Thymus (tissue), 11 donors: ENCODE measurements at regions not wholly inside any gene's neighbourhood (a gene's known extent, or its start where the extent isn't known, plus 50 kb on each side); places are given as distances from the start of the nearest gene placed in this dataset.

ENCODE experiments used
- DNase-seq, 9 donors: peaks; one replicate each; pipeline ENCODE4 v3.0.0-alpha.2; 2013; ENCODE audit warnings: low spot score in 9 of 9, low read depth in 6 of 9, missing footprints in 1 of 9
- H3K27ac ChIP-seq, 2 donors: one replicate each; pipeline ENCODE4 v1.5.1; 2013; ENCODE audit warnings: control low read depth in 1 of 2, low read depth in 1 of 2, low read length in 1 of 2, mild to moderate bottlenecking in 1 of 2, moderate library complexity in 1 of 2
- H3K27me3 ChIP-seq, 2 donors: one replicate each; pipeline ENCODE4 v1.5.1; 2013; ENCODE audit warnings: low read length in 1 of 2; ENCODE audit not compliant: control insufficient read depth in 2 of 2, insufficient read depth in 1 of 2
- H3K36me3 ChIP-seq, 2 donors: one replicate each; pipeline ENCODE4 v1.5.1; 2013; ENCODE audit warnings: low read length in 1 of 2, mild to moderate bottlenecking in 1 of 2, moderate library complexity in 1 of 2; ENCODE audit not compliant: control insufficient read depth in 2 of 2, insufficient read depth in 2 of 2
- H3K4me1 ChIP-seq, 2 donors: one replicate each; pipeline ENCODE4 v1.5.1; 2013; ENCODE audit warnings: low read length in 2 of 2; ENCODE audit not compliant: control insufficient read depth in 2 of 2, insufficient read depth in 2 of 2
- H3K4me3 ChIP-seq, 2 donors: one replicate each; pipeline ENCODE4 v1.5.1; 2013; ENCODE audit warnings: low read length in 2 of 2, control low read depth in 1 of 2, mild to moderate bottlenecking in 1 of 2
- H3K9me3 ChIP-seq, 2 donors: one replicate each; pipeline ENCODE4 v1.5.1; 2013; ENCODE audit warnings: low read length in 1 of 2, mild to moderate bottlenecking in 1 of 2; ENCODE audit not compliant: control insufficient read depth in 2 of 2, insufficient read depth in 1 of 2
- WGBS: extraction: QIAGEN DNeasy Blood & Tissue Kit; methylation state at CpG from one replicate; pipeline ENCODE4 v1.1.7; 2013; 5-methylcytosine and 5-hydroxymethylcytosine counted together
- donor health status: healthy.

GRCh38 chr3:148466980-148467740, 230.5 kb upstream of the AGTR1 start:
- Histone ChIP-seq H3K27me3 (no peaks in the 10 kb centered on the region), H3K27ac (no peak overlapping the region), H3K4me1 (no peaks in the 10 kb centered on the region), H3K9me3 (no peaks in the 10 kb centered on the region), H3K36me3 (no peaks in the 10 kb centered on the region), H3K4me3 (no peak overlapping the region)
- no peak for DNase-seq

DNA sequence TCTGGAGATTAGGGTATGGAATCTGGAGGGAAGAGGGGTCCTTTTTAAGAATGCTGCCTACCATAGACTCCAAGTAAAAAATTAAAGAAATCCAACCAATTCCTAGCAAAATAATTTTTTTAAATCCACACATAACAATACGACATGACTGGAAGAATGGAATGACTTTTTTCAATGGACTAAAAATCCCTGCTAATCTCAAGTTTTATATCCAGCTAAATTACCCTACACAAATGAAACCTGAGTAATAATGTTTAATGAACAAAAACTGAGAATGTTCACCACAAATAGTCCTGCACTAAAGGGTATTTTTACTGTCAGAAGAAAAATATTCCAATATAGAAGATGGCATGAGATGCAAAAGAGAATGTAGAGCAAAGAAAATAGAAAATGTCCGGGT, 220.3 kb upstream of the AGTR1 start:
- 93% methylated on average over 2 of the region's 2 CpGs for WGBS
- Histone ChIP-seq H3K36me3 (no peaks in the 10 kb centered on the region), H3K4me3 (no peak overlapping the region), H3K9me3 (no peaks in the 10 kb centered on the region), H3K27ac (no peak overlapping the region), H3K27me3 (no peaks in the 10 kb centered on the region), H3K4me1 (no peaks in the 10 kb centered on the region)
- no peak for DNase-seq

GRCh38 chr3:148493631-148494030, 204.1 kb upstream of the AGTR1 start:
- DNase-seq: no peak
- H3K9me3 ChIP-seq: no peaks in the 10 kb centered on the region
- H3K4me1 ChIP-seq: no peaks in the 10 kb centered on the region
- 90% methylated on average over 3 of the region's 3 CpGs for WGBS
- H3K27ac ChIP-seq: no peak overlapping the region
- no peaks in the 10 kb centered on the region for H3K36me3 ChIP-seq
- H3K27me3 ChIP-seq: no peaks in the 10 kb centered on the region
- no peak overlapping the region for H3K4me3 ChIP-seq

- Histone ChIP-seq H3K9me3 (no peaks in the 10 kb centered on the region), H3K36me3 (no peaks in the 10 kb centered on the region), H3K27ac (no peak overlapping the region), H3K4me1 (no peaks in the 10 kb centered on the region), H3K27me3 (no peaks in the 10 kb centered on the region), H3K4me3 (no peak overlapping the region)
- DNase-seq: no peak
- 75% methylated on average over 1 of the region's 1 CpG for WGBS
These were observed 203.3 kb upstream of the AGTR1 start for GRCh38 chr3:148494451-148494850.

GRCh38 chr3:148500881-148501280, 196.8 kb upstream of the AGTR1 start:
- Histone ChIP-seq H3K27me3 (no peaks in the 10 kb centered on the region), H3K4me3 (no peak overlapping the region), H3K9me3 (no peaks in the 10 kb centered on the region), H3K4me1 (no peaks in the 10 kb centered on the region), H3K27ac (no peak overlapping the region), H3K36me3 (no peaks in the 10 kb centered on the region)
- no peak for DNase-seq

DNA sequence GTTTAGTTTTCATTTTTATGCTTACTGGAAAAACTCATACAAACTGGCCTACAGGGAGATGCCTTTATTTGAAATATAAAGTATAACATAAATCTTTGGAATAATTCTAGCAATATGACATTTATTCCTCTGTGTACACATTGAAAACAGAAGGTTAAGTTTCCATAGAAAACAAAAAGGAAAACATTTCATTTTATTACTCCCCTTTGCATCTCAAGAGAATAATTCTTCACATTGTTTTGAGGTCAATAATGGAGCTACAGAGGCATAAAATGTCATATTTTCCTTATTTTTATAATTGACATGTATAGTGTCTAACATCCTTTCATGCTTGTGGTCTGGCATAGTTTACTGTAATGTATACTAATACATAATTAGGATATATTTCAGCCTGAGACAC, 187.6 kb upstream of the AGTR1 start:
- no peaks in the 10 kb centered on the region for H3K9me3 ChIP-seq
- no peaks in the 10 kb centered on the region for H3K27me3 ChIP-seq
- no peak overlapping the region for H3K27ac ChIP-seq
- no peak for DNase-seq
- no peak overlapping the region for H3K4me3 ChIP-seq
- H3K4me1 ChIP-seq: no peaks in the 10 kb centered on the region
- H3K36me3 ChIP-seq: no peaks in the 10 kb centered on the region

DNA sequence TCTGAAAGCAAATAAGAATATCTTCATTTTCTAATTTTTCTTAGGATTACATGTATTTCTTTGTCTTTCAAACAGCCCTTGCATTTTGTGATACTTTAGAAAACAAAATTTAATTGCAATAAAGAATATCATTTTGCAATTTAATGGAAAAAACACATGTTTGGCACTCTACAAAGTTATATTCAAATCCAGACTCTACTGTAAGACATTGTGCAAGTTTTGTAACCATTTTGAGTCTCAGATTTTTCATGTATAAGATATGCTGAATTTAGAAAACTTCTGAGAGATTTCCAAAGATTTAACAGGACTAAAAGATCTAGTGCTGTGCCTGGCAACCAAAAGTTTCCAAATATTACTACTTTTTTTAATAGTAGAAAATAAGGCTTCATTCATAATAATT, 187.1 kb upstream of the AGTR1 start:
- DNase-seq: no peak
- no peaks in the 10 kb centered on the region for H3K27me3 ChIP-seq
- H3K4me3 ChIP-seq: no peak overlapping the region
- H3K36me3 ChIP-seq: no peaks in the 10 kb centered on the region
- no peak overlapping the region for H3K27ac ChIP-seq
- no peaks in the 10 kb centered on the region for H3K9me3 ChIP-seq
- H3K4me1 ChIP-seq: no peaks in the 10 kb centered on the region

GRCh38 chr3:148512648-148513047, 185.1 kb upstream of the AGTR1 start:
- Histone ChIP-seq H3K27me3 (no peaks in the 10 kb centered on the region), H3K4me1 (no peaks in the 10 kb centered on the region), H3K27ac (no peak overlapping the region), H3K36me3 (no peaks in the 10 kb centered on the region), H3K9me3 (no peaks in the 10 kb centered on the region), H3K4me3 (no peak overlapping the region)
- DNase-seq: no peak

DNA sequence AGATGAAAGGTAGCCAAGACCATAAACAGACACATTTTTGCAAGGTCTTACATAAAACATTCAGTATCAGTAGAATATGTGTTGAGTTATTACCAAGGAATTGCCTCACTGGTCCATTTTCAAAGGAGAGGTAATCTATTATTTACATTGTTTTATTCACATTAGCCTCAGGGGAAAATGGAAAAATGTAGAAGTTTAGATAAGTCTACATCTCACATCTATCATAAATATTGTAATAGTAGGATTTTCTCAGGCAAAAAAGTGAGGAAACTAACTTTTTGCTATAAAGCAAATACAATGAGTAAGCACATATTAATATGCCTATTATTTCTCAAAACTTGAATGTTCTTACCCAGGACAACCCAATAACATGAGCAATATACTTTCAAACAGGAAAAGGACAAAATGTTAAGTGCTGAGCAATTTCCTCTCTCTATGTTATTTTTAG, 184.6 kb upstream of the AGTR1 start:
- H3K27ac ChIP-seq: no peak overlapping the region
- DNase-seq: no peak
- no peaks in the 10 kb centered on the region for H3K4me1 ChIP-seq
- H3K9me3 ChIP-seq: no peaks in the 10 kb centered on the region
- no peaks in the 10 kb centered on the region for H3K27me3 ChIP-seq
- H3K36me3 ChIP-seq: no peaks in the 10 kb centered on the region
- no peak overlapping the region for H3K4me3 ChIP-seq

GRCh38 chr3:148518520-148518919, 179.2 kb upstream of the AGTR1 start:
- Histone ChIP-seq H3K36me3 (no peaks in the 10 kb centered on the region), H3K9me3 (no peaks in the 10 kb centered on the region), H3K27me3 (no peaks in the 10 kb centered on the region), H3K4me1 (no peaks in the 10 kb centered on the region), H3K4me3 (no peak overlapping the region), H3K27ac (no peak overlapping the region)
- no peak for DNase-seq
